ENCODE measurements at regions not wholly inside any gene's neighbourhood (a gene's known extent, or its start where the extent isn't known, plus 50 kb on each side); places are given as distances from the start of the nearest gene placed in this dataset.

- DNase-seq (ENCODE audit: low read depth, low spot score) (no peak), ATAC-seq (no peak)
- Histone ChIP-seq H3K4me2 (ENCODE audit: low read length) (no peak overlapping the region), H3K9ac (ENCODE audit: low read length) (no peak overlapping the region), H3K9me2 (ENCODE audit: insufficient read depth) (no peaks in the 10 kb centered on the region), H3K27ac (ENCODE audit: low read depth, low read length) (no peak overlapping the region), H3K36me3 (ENCODE audit: control insufficient read depth in 1 of 2, insufficient read depth in 2 of 2, low read length in 2 of 2) (no peaks in the 10 kb centered on the region), H3K27me3 (ENCODE audit: insufficient read depth, low read length) (no peaks in the 10 kb centered on the region), H3K9me3 (ENCODE audit: control insufficient read depth in 1 of 2, insufficient read depth in 1 of 2, low read depth in 1 of 2, low read length in 2 of 2) (no peaks in the 10 kb centered on the region), H3K4me1 (ENCODE audit: control insufficient read depth in 1 of 2, insufficient read depth in 2 of 2, low read length in 2 of 2) (no peaks in the 10 kb centered on the region), H4K20me1 (ENCODE audit: insufficient read depth) (no peaks in the 10 kb centered on the region), H3K79me2 (ENCODE audit: insufficient read depth, low read length) (no peaks in the 10 kb centered on the region), H3K4me3 (replicated peaks in 1 of 2; ENCODE audit: low read depth in 1 of 2, low read length in 2 of 2) (no peak overlapping the region), H2AFZ (ENCODE audit: low read depth, low read length, poor library complexity, severe bottlenecking) (no peak overlapping the region)
- ChIA-PET CTCF (no interaction called here), RAD21 (ENCODE audit: low non-redundant PET in 1 of 2, low total read pairs in 2 of 2, uncharacterized antibody in 2 of 2, unreplicated experiment in 2 of 2) (no interaction called here), POLR2A (no interaction called here)
- no TSS peak for BruUV-seq (replicated peaks)
- intact Hi-C loops (cut with micrococcal nuclease), result no loop called here
- TF ChIP-seq FOSL1 (IDR thresholded peaks at IDR 0.05; ENCODE audit: low read depth) (no peak), ZFX (IDR thresholded peaks at IDR 0.05) (no peak), SIN3A (IDR thresholded peaks at IDR 0.05; ENCODE audit: low read depth) (no peak), MAX (IDR thresholded peaks at IDR 0.05) (no peak), ZBTB33 (IDR thresholded peaks at IDR 0.05; ENCODE audit: extremely low read depth, insufficient replicate concordance, low read length) (no peak), RAD21 (IDR thresholded peaks at IDR 0.05; ENCODE audit: low read depth) (no peak)
Observed at GRCh38 chr13:109650861-109651260, 135.5 kb downstream of the IRS2 start.

GRCh38 chr13:109649713-109650112 is 136.7 kb downstream of the IRS2 start:
- RAD21 ChIA-PET (ENCODE audit: low non-redundant PET in 1 of 2, low total read pairs in 2 of 2, uncharacterized antibody in 2 of 2, unreplicated experiment in 2 of 2), result no interaction called here
- ATAC-seq, result no peak
- TF ChIP-seq EZH2phosphoT487 (IDR thresholded peaks at IDR 0.05; ENCODE audit: borderline replicate concordance) (no peak), FOSL1 (IDR thresholded peaks at IDR 0.05; ENCODE audit: low read depth) (no peak), REST (IDR thresholded peaks at IDR 0.05; ENCODE audit: low read depth) (no peak), POLR2AphosphoS5 (IDR thresholded peaks at IDR 0.05; ENCODE audit: low read depth, low read length) (no peak), MAX (IDR thresholded peaks at IDR 0.05) (no peak), YY1 (IDR thresholded peaks at IDR 0.05; ENCODE audit: extremely low read depth, insufficient replicate concordance, low read depth, low read length) (no peak), ELF1 (IDR thresholded peaks at IDR 0.05; ENCODE audit: borderline replicate concordance, low read depth) (no peak), ZNF274 (IDR thresholded peaks at IDR 0.05; ENCODE audit: low read depth, low read length) (no peak)

More at GRCh38 chr13:109649713-109650112, 136.7 kb downstream of the IRS2 start:
- Histone ChIP-seq H3K36me3 (ENCODE audit: control insufficient read depth in 1 of 2, insufficient read depth in 2 of 2, low read length in 2 of 2) (no peaks in the 10 kb centered on the region), H3K27ac (ENCODE audit: low read depth, low read length) (no peak overlapping the region), H3K4me3 (replicated peaks in 1 of 2; ENCODE audit: low read depth in 1 of 2, low read length in 2 of 2) (no peak overlapping the region), H3K4me2 (ENCODE audit: low read length) (no peak overlapping the region), H3K27me3 (ENCODE audit: insufficient read depth, low read length) (no peaks in the 10 kb centered on the region), H3K9me3 (ENCODE audit: control insufficient read depth in 1 of 2, insufficient read depth in 1 of 2, low read depth in 1 of 2, low read length in 2 of 2) (no peaks in the 10 kb centered on the region), H3K4me1 (ENCODE audit: control insufficient read depth in 1 of 2, insufficient read depth in 2 of 2, low read length in 2 of 2) (no peaks in the 10 kb centered on the region), H4K20me1 (ENCODE audit: insufficient read depth) (no peaks in the 10 kb centered on the region), H2AFZ (ENCODE audit: low read depth, low read length, poor library complexity, severe bottlenecking) (no peak overlapping the region), H3K79me2 (ENCODE audit: insufficient read depth, low read length) (no peaks in the 10 kb centered on the region), H3K9ac (ENCODE audit: low read length) (no peak overlapping the region), H3K9me2 (ENCODE audit: insufficient read depth) (no peaks in the 10 kb centered on the region)
- ChIA-PET CTCF (no interaction called here), POLR2A (no interaction called here)
- DNase-seq (ENCODE audit: low read depth, low spot score), result no peak
- intact Hi-C loops (cut with micrococcal nuclease), result no loop called here
- BruUV-seq (replicated peaks), result no TSS peak

Measured in HCT116 (cell line).